Suprapubic skin (tissue), 4 donors: ENCODE measurements at regions not wholly inside any gene's neighbourhood (a gene's known extent, or its start where the extent isn't known, plus 50 kb on each side); places are given as distances from the start of the nearest gene placed in this dataset.

Experiments
- CTCF ChIP-seq, 2 donors: fragments of 200-600 bp in 1 of 2; fragments of 450-650 bp in 1 of 2; sonication (generic) in 1 of 2; IDR thresholded peaks; one replicate each; pipeline ENCODE4 v1.5.1; 2016 to 2019; ENCODE audit warnings: antibody characterized with exemption in 2 of 2, mild to moderate bottlenecking in 1 of 2, moderate library complexity in 1 of 2
- EP300 ChIP-seq: sonication (generic); formaldehyde crosslinking; IDR thresholded peaks from one replicate; pipeline ENCODE4 v1.6.1; 2017; ENCODE audit warnings: antibody characterized with exemption
- POLR2A ChIP-seq, 2 donors: fragments of 450-650 bp; IDR thresholded peaks; one replicate each; pipeline ENCODE4 v1.6.1; 2017; ENCODE audit warnings: antibody characterized with exemption in 2 of 2, mild to moderate bottlenecking in 2 of 2, moderate library complexity in 2 of 2
- POLR2AphosphoS5 ChIP-seq, 3 donors: sonication (generic); formaldehyde crosslinking; IDR thresholded peaks; one replicate each; pipeline ENCODE4 v1.6.1; 2017; ENCODE audit warnings: antibody characterized with exemption in 3 of 3

- TF ChIP-seq CTCF (IDR thresholded peaks at IDR 0.05), result no peak
- TF ChIP-seq POLR2A (IDR thresholded peaks at IDR 0.05), result no peak
- no peak for TF ChIP-seq EP300
- TF ChIP-seq POLR2AphosphoS5 (IDR thresholded peaks at IDR 0.05), result no peak
Observed at GRCh38 chr4:147052361-147052760, 106.7 kb upstream of the TTC29 start.
